IPS-NIHi7 (cell line): ENCODE measurements at regions not wholly inside any gene's neighbourhood (a gene's known extent, or its start where the extent isn't known, plus 50 kb on each side); places are given as distances from the start of the nearest gene placed in this dataset.
"Not testable (repeated sequence)": the region's sequence is repeated elsewhere in the genome, so short reads cannot be mapped to it uniquely, and the experiment has no call there.

Experiments used
- DNase-seq: peaks from one replicate; pipeline ENCODE4 v3.0.0; 2012; ENCODE audit warnings: mixed read lengths; ENCODE audit errors: extremely low spot score

GRCh38 chr14:37711831-37712475 is 116.5 kb downstream of the TTC6 start:
- no peak for DNase-seq

- DNase-seq = not testable (repeated sequence)
Measured at GRCh38 chr14:37712476-37712860, 117.0 kb downstream of the TTC6 start.

DNA sequence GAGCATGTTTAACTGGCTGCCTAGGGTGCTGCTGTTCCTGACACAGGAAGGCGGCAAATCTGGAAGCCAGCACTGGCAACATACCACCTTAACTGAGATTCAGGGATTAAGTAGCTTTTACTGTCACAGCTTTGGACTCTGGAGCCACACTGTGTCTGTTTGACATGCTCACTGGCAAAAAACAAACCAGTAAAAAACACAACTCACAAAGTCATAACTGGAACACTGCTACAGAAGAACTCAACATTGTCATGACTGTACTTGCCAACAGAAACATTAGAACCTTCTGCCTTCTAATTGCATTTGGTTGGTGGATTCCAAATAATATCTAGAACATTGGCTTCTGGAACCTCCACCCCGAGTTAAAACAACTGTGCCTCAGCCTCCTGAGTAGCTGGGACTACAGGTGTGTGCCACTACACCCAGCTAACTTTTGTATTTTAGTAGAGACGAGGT is 117.6 kb downstream of the TTC6 start:
- DNase-seq = no peak

DNA sequence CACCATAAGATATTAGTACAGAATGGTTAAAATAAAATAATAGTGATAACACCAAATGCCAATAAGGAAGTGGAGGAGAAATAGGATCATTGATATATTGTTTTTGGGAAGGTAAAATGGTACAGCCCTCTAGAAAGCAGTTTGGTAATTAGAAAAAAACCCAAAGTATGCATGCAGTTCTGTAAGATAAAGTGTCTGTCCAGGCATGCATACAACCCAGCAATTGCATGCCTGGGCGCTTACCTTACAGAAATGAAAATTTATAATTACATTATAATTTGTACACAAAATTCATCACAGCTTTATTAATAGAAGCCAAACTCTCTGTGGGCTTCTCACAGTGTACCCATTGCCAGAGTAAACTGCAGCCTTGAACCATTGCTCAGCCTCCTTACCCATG is 124.7 kb downstream of the TTC6 start:
- no peak for DNase-seq

- no peak for DNase-seq
Measured at GRCh38 chr14:37721976-37722659, 126.7 kb downstream of the TTC6 start.

DNA sequence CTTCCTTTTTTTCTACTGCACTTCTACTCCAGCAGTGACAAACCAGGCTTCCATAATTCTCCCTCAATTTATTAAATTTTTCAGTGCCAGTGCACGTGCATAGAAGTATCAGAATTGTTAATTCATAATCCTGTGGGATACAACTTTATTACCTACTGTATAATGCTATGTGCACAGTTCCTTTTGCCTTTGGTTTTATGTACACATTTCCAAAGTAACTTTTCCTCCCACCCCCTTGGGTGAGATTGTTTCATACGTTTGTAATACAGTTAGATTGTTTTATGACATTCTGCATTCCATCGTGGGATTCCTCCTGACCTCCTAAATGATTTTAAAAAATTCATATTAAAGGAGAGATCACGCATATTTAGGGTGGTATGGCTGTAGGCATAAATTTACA is 128.1 kb downstream of the TTC6 start:
- DNase-seq = no peak

GRCh38 chr14:37726708-37727107 is 131.3 kb downstream of the TTC6 start:
- DNase-seq = no peak

- no peak for DNase-seq
Measured at GRCh38 chr14:37729218-37729617, 133.8 kb downstream of the TTC6 start.

DNA sequence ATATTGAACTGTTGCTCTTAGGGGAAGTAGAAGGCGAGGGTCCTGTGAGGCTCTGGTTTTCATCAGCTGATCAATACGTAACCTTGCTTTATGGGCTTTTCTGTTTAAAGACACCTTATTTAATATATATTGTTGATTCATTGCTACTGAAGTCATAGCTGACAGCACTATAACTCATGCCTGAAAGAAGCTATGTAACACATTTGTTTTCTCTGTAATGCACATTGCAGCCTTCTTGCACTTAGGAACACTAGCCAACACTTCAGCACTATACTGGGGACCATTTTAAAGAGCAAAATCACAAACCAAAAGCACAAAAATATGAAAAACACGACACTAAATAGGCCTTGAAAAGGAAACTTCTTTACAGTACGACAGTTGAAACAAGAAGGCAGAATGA is 135.7 kb downstream of the TTC6 start:
- DNase-seq = no peak

- no peak for DNase-seq
Measured at GRCh38 chr14:37745657-37746056, 150.2 kb downstream of the TTC6 start.

DNA sequence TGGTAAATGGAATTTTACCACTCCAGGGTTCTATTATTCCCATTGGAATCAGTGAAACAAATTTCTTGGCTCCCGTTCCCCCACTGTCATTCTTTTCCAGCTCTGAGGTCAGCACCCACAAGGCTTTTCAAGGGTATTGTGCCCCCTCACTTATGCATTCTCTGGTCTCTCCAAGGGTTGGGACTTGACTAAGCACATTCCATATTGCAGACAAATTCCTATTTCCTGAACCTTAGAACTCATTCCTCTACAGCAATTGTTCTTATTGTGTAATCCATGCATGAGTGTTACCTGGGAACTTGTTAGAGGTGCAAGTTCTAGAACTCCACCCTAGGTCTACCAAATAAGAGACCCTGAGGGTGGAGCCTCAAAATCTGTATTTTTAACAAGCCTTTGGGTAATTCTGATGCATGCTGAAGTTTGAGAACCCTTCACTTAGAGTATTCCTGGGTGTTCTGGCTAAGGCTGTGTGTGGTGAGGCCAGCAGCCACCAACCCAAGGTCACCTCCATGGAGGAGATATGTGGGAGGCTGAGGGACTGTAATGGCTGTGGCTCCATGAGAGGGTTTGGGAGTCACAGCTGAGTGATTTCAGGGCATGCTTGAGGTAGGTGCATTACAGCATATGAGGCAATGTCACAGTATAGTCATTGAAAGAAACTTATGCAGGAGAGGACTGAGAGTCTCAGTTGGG is 150.9 kb downstream of the TTC6 start:
- DNase-seq = no peak

- no peak for DNase-seq
Measured at GRCh38 chr14:37753459-37753858, 158.0 kb downstream of the TTC6 start.

GRCh38 chr14:37760275-37760674 is 164.8 kb downstream of the TTC6 start:
- DNase-seq = not testable (repeated sequence)

- DNase-seq = no peak
Measured at GRCh38 chr14:37763266-37763665, 167.8 kb downstream of the TTC6 start.

- not testable (repeated sequence) for DNase-seq
Measured at GRCh38 chr14:37772283-37772682, 176.9 kb downstream of the TTC6 start.

DNA sequence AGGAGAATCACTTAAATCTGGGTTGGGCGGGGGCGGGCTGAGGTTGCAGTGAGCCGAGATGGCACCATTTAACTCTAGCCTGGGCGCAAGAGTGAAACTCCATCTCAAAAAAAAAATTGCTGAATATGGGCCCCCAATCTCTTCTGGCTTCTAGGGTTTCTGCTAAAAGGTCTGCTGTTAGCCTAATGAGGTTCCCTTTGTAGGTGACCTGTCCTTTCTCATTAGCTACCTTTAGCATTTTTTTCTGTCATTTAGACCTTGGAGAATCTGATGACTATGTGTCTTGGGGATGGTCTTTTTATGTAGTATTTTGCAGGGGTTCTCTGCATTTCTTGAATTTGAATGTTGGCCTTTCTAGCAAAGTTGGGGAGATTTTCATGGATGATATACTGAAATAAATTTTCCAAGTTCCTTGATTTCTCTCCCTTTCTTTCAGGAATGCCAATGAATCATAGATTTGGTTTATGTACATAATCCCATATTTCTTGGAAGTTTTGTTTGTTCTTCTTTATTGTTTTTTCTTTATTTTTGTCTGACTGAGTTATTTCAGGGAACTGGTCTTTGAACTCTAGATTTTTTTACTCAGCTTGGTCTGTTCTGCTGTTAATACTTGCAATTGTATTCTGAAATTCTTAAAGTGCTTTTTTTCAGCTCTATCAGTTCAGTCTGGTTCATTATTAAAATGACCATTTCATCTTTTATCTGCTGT is 181.5 kb downstream of the TTC6 start:
- no peak for DNase-seq

GRCh38 chr14:37778135-37778943 is 182.9 kb downstream of the TTC6 start:
- no peak for DNase-seq

- no peak for DNase-seq
Measured at GRCh38 chr14:37779480-37779879, 184.1 kb downstream of the TTC6 start.

- not testable (repeated sequence) for DNase-seq
Measured at GRCh38 chr14:37780731-37781130, 185.3 kb downstream of the TTC6 start.

DNA sequence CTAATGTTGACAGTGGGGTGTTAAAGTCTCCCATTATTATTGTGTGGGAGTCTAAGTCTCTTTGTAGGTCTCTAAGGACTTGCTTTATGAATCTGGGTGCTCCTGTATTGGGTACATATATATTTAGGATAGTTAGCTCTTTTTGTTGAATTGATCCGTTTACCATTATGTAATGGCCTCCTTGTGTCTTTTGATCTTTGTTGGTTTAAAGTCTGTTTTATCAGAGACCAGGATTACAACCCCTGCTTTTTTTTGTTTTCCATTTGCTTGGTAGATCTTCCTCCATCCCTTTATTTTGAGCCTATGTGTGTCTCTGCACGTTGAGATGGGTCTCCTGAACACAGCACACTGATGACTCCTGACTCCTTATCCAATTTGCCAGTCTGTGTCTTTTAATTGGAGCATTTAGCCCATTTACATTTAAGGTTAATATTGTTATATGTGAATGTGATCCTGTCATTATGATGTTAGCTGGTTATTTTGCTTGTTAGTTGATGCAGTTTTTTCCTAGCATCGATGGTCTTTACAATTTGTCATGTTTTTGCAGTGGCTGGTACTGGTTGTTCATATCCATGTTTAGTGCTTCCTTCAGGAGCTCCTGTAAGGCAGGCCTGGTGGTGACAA is 188.9 kb downstream of the TTC6 start:
- not testable (repeated sequence) for DNase-seq

DNA sequence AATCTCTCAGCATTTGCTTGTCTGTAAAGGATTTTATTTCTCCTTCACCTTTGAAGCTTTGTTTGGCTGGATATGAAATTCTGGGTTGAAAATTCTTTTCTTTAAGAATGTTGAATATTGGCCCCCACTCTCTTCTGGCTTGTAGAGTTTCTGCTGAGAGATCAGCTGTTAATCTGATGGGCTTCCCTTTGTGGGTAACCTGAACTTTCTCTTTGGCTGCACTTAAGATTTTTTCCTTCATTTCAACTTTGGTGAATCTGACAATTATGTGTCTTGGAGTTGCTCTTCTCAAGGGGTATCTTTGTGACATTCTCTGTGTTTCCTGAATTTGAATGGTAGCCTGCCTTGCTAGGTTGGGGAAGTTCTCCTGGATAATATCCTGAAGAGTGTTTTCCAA is 189.4 kb downstream of the TTC6 start:
- not testable (repeated sequence) for DNase-seq
